ENCODE measurements at regions not wholly inside any gene's neighbourhood (a gene's known extent, or its start where the extent isn't known, plus 50 kb on each side); places are given as distances from the start of the nearest gene placed in this dataset.

DNA sequence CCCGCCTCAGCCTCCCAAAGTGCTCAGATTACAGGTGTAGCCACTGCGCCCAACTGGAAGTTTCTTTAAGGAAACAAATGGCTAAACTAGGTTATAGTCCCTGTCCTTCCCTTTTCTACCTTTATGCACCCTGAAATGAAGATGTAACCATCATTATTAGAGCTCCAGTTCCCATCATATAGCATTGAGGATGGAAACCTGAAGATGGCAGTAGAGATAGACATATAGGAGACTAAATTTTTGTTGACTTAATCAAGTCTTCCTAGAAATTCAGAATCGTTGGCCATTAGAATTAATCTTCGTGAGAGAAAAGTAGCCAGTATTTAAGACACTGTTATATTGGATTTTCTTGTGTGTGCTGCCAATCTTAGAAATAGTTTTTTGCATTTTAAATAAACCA, 1016.3 kb upstream of the NCAM2 start:
- Histone ChIP-seq H3K27me3 (ENCODE audit: control insufficient read depth in 3 of 3, insufficient read depth in 3 of 3, low read depth in 1 of 3, low read length in 3 of 3) (no peaks in the 10 kb centered on the region), H2BK5ac (ENCODE audit: low read length) (no peak overlapping the region), H3K27ac (replicated peaks; ENCODE audit: low read length) (no peak overlapping the region), H3K9ac (ENCODE audit: low read depth, low read length, poor library complexity) (no peak overlapping the region), H2BK12ac (ENCODE audit: low read length) (no peak overlapping the region), H3K9me3 (replicated peaks in 1 of 2; ENCODE audit: control insufficient read depth in 2 of 2, insufficient read depth in 1 of 2, low read depth in 1 of 2, low read length in 2 of 2) (no peaks in the 10 kb centered on the region), H3K36me3 (replicated peaks in 1 of 2; ENCODE audit: control insufficient read depth in 2 of 2, insufficient read depth in 2 of 2, low read length in 2 of 2) (no peaks in the 10 kb centered on the region), H3K79me1 (ENCODE audit: low read depth, low read length) (no peaks in the 10 kb centered on the region), H3K4me3 (ENCODE audit: low read length in 2 of 2) (no peak overlapping the region), H3K4ac (ENCODE audit: low read length) (no peak overlapping the region), H4K91ac (ENCODE audit: low read depth, low read length, poor library complexity) (no peak overlapping the region), H3K4me1 (ENCODE audit: control insufficient read depth in 2 of 2, insufficient read depth in 1 of 2, low read depth in 1 of 2, low read length in 2 of 2) (no peaks in the 10 kb centered on the region), H3K14ac (ENCODE audit: low read length) (no peak overlapping the region), H3K23ac (ENCODE audit: low read depth, low read length, poor library complexity) (no peak overlapping the region), H2BK120ac (ENCODE audit: low read depth, low read length) (no peak overlapping the region), H3K4me2 (ENCODE audit: insufficient read depth, low read length, poor library complexity, severe bottlenecking) (no peak overlapping the region), H2BK15ac (ENCODE audit: low read length) (no peak overlapping the region), H4K8ac (ENCODE audit: low read depth, low read length) (no peak overlapping the region), H2AK5ac (ENCODE audit: low read depth, low read length) (no peak overlapping the region), H3K18ac (ENCODE audit: low read length) (no peak overlapping the region), H2AFZ (ENCODE audit: low read length) (no peak overlapping the region)
- no CpG with 5 or more reads among the region's 4 CpGs for WGBS, 2 donors (ENCODE audit: extremely low coverage in 2 of 2, insufficient read length in 2 of 2, insufficient replicate concordance in 1 of 2)
- no peak for DNase-seq (ENCODE audit: low spot score)

DNA sequence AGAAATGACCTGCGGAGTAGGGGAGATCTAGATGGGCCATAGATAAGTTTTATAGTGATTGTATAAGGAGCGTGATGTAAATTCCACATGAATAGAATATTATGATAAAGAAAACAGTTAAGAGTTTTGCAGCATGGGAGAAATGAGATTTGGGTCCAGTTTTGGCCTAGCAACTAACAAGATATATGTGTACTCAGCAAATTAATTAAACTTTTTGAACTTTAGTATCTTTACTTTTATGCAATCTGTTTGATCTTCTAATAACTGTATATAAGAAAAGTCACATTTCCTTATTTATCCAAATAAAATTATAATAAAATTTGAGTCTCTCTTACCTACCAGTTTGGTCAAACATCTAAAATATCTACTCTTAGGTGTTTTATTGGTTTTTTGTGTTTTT, 1011.8 kb upstream of the NCAM2 start:
- Histone ChIP-seq H3K9me3 (replicated peaks in 1 of 2; ENCODE audit: control insufficient read depth in 2 of 2, insufficient read depth in 1 of 2, low read depth in 1 of 2, low read length in 2 of 2) (no peaks in the 10 kb centered on the region), H2BK12ac (ENCODE audit: low read length) (no peak overlapping the region), H3K27ac (replicated peaks; ENCODE audit: low read length) (no peak overlapping the region), H2BK120ac (ENCODE audit: low read depth, low read length) (no peak overlapping the region), H2BK15ac (ENCODE audit: low read length) (no peak overlapping the region), H3K23ac (ENCODE audit: low read depth, low read length, poor library complexity) (no peak overlapping the region), H3K4me1 (ENCODE audit: control insufficient read depth in 2 of 2, insufficient read depth in 1 of 2, low read depth in 1 of 2, low read length in 2 of 2) (no peaks in the 10 kb centered on the region), H3K9ac (ENCODE audit: low read depth, low read length, poor library complexity) (no peak overlapping the region), H2AK5ac (ENCODE audit: low read depth, low read length) (no peak overlapping the region), H3K4me3 (ENCODE audit: low read length in 2 of 2) (no peak overlapping the region), H2BK5ac (ENCODE audit: low read length) (no peak overlapping the region), H2AFZ (ENCODE audit: low read length) (no peak overlapping the region), H3K18ac (ENCODE audit: low read length) (no peak overlapping the region), H3K36me3 (replicated peaks in 1 of 2; ENCODE audit: control insufficient read depth in 2 of 2, insufficient read depth in 2 of 2, low read length in 2 of 2) (no peaks in the 10 kb centered on the region), H3K4me2 (ENCODE audit: insufficient read depth, low read length, poor library complexity, severe bottlenecking) (no peak overlapping the region), H3K79me1 (ENCODE audit: low read depth, low read length) (no peaks in the 10 kb centered on the region), H3K4ac (ENCODE audit: low read length) (no peak overlapping the region), H4K8ac (ENCODE audit: low read depth, low read length) (no peak overlapping the region), H3K27me3 (ENCODE audit: control insufficient read depth in 3 of 3, insufficient read depth in 3 of 3, low read depth in 1 of 3, low read length in 3 of 3) (no peaks in the 10 kb centered on the region), H3K14ac (ENCODE audit: low read length) (no peak overlapping the region), H4K91ac (ENCODE audit: low read depth, low read length, poor library complexity) (no peak overlapping the region)
- DNase-seq (ENCODE audit: low spot score): no peak
- 100% methylated on average over 1 of the region's 2 CpGs; no CpG with 5 or more reads in 1 of the 2 donors for WGBS, 2 donors (ENCODE audit: extremely low coverage in 2 of 2, insufficient read length in 2 of 2, insufficient replicate concordance in 1 of 2)

DNA sequence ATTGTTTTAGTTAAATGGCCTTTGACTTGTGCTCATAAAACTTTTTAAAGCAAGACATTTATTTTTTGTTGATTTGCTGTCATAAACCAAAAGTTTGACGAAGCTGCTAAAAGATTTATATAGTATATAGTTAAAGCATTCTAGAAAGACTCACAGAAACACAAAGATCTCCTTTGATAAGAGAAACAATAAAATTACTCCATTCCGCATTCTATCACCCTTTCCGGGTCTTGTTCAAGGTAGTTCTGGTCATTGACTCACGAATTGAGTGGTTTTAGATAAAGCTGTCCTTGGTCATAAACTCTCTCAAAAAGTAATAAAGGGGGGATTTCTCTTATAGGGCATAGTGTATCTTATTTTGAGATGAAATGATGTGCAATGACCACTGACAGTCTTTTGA, 1010.5 kb upstream of the NCAM2 start:
- H2BK12ac ChIP-seq (ENCODE audit: low read length): no peak overlapping the region
- H3K9me3 ChIP-seq (replicated peaks in 1 of 2; ENCODE audit: control insufficient read depth in 2 of 2, insufficient read depth in 1 of 2, low read depth in 1 of 2, low read length in 2 of 2): no peaks in the 10 kb centered on the region
- no peak overlapping the region for H2AK5ac ChIP-seq (ENCODE audit: low read depth, low read length)
- H3K23ac ChIP-seq (ENCODE audit: low read depth, low read length, poor library complexity): no peak overlapping the region
- no peak for DNase-seq (ENCODE audit: low spot score)
- no peak overlapping the region for H4K91ac ChIP-seq (ENCODE audit: low read depth, low read length, poor library complexity)
- no peaks in the 10 kb centered on the region for H3K79me1 ChIP-seq (ENCODE audit: low read depth, low read length)
- no peak overlapping the region for H3K4me3 ChIP-seq (ENCODE audit: low read length in 2 of 2)
- H3K27ac ChIP-seq (replicated peaks; ENCODE audit: low read length): no peak overlapping the region
- H3K18ac ChIP-seq (ENCODE audit: low read length): no peak overlapping the region
- no peak overlapping the region for H2BK5ac ChIP-seq (ENCODE audit: low read length)
- H3K4me1 ChIP-seq (ENCODE audit: control insufficient read depth in 2 of 2, insufficient read depth in 1 of 2, low read depth in 1 of 2, low read length in 2 of 2): no peaks in the 10 kb centered on the region
- no peak overlapping the region for H2AFZ ChIP-seq (ENCODE audit: low read length)
- no CpG with 5 or more reads among the region's 4 CpGs for WGBS, 2 donors (ENCODE audit: extremely low coverage in 2 of 2, insufficient read length in 2 of 2, insufficient replicate concordance in 1 of 2)
- no peak overlapping the region for H4K8ac ChIP-seq (ENCODE audit: low read depth, low read length)
- no peak overlapping the region for H3K14ac ChIP-seq (ENCODE audit: low read length)
- H3K27me3 ChIP-seq (ENCODE audit: control insufficient read depth in 3 of 3, insufficient read depth in 3 of 3, low read depth in 1 of 3, low read length in 3 of 3): no peaks in the 10 kb centered on the region
- no peak overlapping the region for H3K4ac ChIP-seq (ENCODE audit: low read length)
- H2BK120ac ChIP-seq (ENCODE audit: low read depth, low read length): no peak overlapping the region
- no peak overlapping the region for H2BK15ac ChIP-seq (ENCODE audit: low read length)
- no peaks in the 10 kb centered on the region for H3K36me3 ChIP-seq (replicated peaks in 1 of 2; ENCODE audit: control insufficient read depth in 2 of 2, insufficient read depth in 2 of 2, low read length in 2 of 2)
- H3K4me2 ChIP-seq (ENCODE audit: insufficient read depth, low read length, poor library complexity, severe bottlenecking): no peak overlapping the region
- no peak overlapping the region for H3K9ac ChIP-seq (ENCODE audit: low read depth, low read length, poor library complexity)

DNA sequence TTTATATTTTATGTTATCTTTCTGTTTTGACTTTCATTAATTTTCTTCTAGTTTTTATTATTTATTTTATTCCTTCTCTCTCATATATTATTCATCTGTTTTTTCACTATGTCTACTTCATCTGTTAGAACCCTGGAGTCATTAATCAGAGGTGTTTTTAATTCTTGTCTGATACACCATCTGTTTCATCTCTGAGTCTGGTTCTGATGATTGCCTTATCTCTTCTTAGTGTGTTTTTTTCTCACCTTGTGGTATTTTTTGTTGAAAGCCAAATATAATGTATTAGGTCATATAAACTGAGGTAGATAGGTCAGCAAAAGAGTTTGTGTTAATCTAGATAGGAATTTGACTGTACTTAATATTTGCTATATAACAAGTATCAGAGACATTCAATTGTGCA, 1005.7 kb upstream of the NCAM2 start:
- Histone ChIP-seq H3K36me3 (replicated peaks in 1 of 2; ENCODE audit: control insufficient read depth in 2 of 2, insufficient read depth in 2 of 2, low read length in 2 of 2) (no peaks in the 10 kb centered on the region), H3K4me1 (ENCODE audit: control insufficient read depth in 2 of 2, insufficient read depth in 1 of 2, low read depth in 1 of 2, low read length in 2 of 2) (no peaks in the 10 kb centered on the region), H3K23ac (ENCODE audit: low read depth, low read length, poor library complexity) (no peak overlapping the region), H4K91ac (ENCODE audit: low read depth, low read length, poor library complexity) (no peak overlapping the region), H3K4me3 (ENCODE audit: low read length in 2 of 2) (no peak overlapping the region), H3K9ac (ENCODE audit: low read depth, low read length, poor library complexity) (no peak overlapping the region), H3K4ac (ENCODE audit: low read length) (no peak overlapping the region), H3K9me3 (replicated peaks in 1 of 2; ENCODE audit: control insufficient read depth in 2 of 2, insufficient read depth in 1 of 2, low read depth in 1 of 2, low read length in 2 of 2) (no peaks in the 10 kb centered on the region), H2AFZ (ENCODE audit: low read length) (no peak overlapping the region), H3K18ac (ENCODE audit: low read length) (no peak overlapping the region), H3K27ac (replicated peaks; ENCODE audit: low read length) (no peak overlapping the region), H2BK12ac (ENCODE audit: low read length) (no peak overlapping the region), H3K4me2 (ENCODE audit: insufficient read depth, low read length, poor library complexity, severe bottlenecking) (no peak overlapping the region), H2BK120ac (ENCODE audit: low read depth, low read length) (no peak overlapping the region), H3K79me1 (ENCODE audit: low read depth, low read length) (no peaks in the 10 kb centered on the region), H4K8ac (ENCODE audit: low read depth, low read length) (no peak overlapping the region), H2AK5ac (ENCODE audit: low read depth, low read length) (no peak overlapping the region), H2BK5ac (ENCODE audit: low read length) (no peak overlapping the region), H3K14ac (ENCODE audit: low read length) (no peak overlapping the region), H3K27me3 (ENCODE audit: control insufficient read depth in 3 of 3, insufficient read depth in 3 of 3, low read depth in 1 of 3, low read length in 3 of 3) (no peaks in the 10 kb centered on the region), H2BK15ac (ENCODE audit: low read length) (no peak overlapping the region)
- no peak for DNase-seq (ENCODE audit: low spot score)

Measured in neuronal stem cell (in vitro differentiated cells).